HL-60 (cell line): ENCODE measurements at regions not wholly inside any gene's neighbourhood (a gene's known extent, or its start where the extent isn't known, plus 50 kb on each side); places are given as distances from the start of the nearest gene placed in this dataset.

Experiments used
- CTCF ChIP-seq: IDR thresholded peaks from one replicate; pipeline ENCODE4 v1.5.1; 2011; ENCODE audit warnings: low read length, control low read depth, inconsistent platforms; ENCODE audit not compliant: insufficient read depth
- GABPA ChIP-seq: IDR thresholded peaks from 2 replicates; pipeline ENCODE4 v1.6.1; 2012; ENCODE audit warnings: low read depth
- POLR2AphosphoS5 ChIP-seq: IDR thresholded peaks from 2 replicates; pipeline ENCODE4 v1.6.1; 2012; ENCODE audit warnings: low read depth
- REST ChIP-seq: IDR thresholded peaks from 2 replicates; pipeline ENCODE4 v1.6.1; 2012; ENCODE audit warnings: low read depth; ENCODE audit not compliant: insufficient replicate concordance

GRCh38 chr20:7492257-7492656 lies 448.0 kb downstream of the HAO1 start:
- no peak for TF ChIP-seq CTCF
- TF ChIP-seq POLR2AphosphoS5 = no peak
- TF ChIP-seq GABPA = no peak
- TF ChIP-seq REST = no peak
